ENCODE measurements at regions not wholly inside any gene's neighbourhood (a gene's known extent, or its start where the extent isn't known, plus 50 kb on each side); places are given as distances from the start of the nearest gene placed in this dataset.

GRCh38 chr1:195012995-195013394 lies 1595.2 kb downstream of the KCNT2 start:
- DNase-seq: no peak

- no peak for DNase-seq
Observed at GRCh38 chr1:195005338-195005737, 1602.9 kb downstream of the KCNT2 start.

GRCh38 chr1:194990483-194990882 lies 1617.8 kb downstream of the KCNT2 start:
- DNase-seq: no peak

GRCh38 chr1:194975913-194976312 lies 1632.3 kb downstream of the KCNT2 start:
- no peak for DNase-seq

GRCh38 chr1:194968916-194969315 lies 1639.3 kb downstream of the KCNT2 start:
- no peak for DNase-seq

- DNase-seq: no peak
Observed at GRCh38 chr1:194959795-194960194, 1648.4 kb downstream of the KCNT2 start.

GRCh38 chr1:194952171-194952570 lies 1656.1 kb downstream of the KCNT2 start:
- no peak for DNase-seq

GRCh38 chr1:194950584-194950983 lies 1657.7 kb downstream of the KCNT2 start:
- no peak for DNase-seq

GRCh38 chr1:194940336-194941030 lies 1667.8 kb downstream of the KCNT2 start:
- DNase-seq: no peak

GRCh38 chr1:194935864-194936263 lies 1672.4 kb downstream of the KCNT2 start:
- no peak for DNase-seq

- no peak for DNase-seq
Observed at GRCh38 chr1:194931166-194931565, 1677.1 kb downstream of the KCNT2 start.

GRCh38 chr1:194930132-194930531 lies 1678.1 kb downstream of the KCNT2 start:
- DNase-seq: no peak

- DNase-seq: no peak
Observed at GRCh38 chr1:194929357-194929756, 1678.9 kb downstream of the KCNT2 start.

GRCh38 chr1:194919146-194919545 lies 1689.1 kb downstream of the KCNT2 start:
- no peak for DNase-seq

GRCh38 chr1:194917769-194918168 lies 1690.5 kb downstream of the KCNT2 start:
- DNase-seq: no peak

- no peak for DNase-seq
Observed at GRCh38 chr1:194908643-194909042, 1699.6 kb downstream of the KCNT2 start.

- no peak for DNase-seq
Observed at GRCh38 chr1:194903524-194903923, 1704.7 kb downstream of the KCNT2 start.

GRCh38 chr1:194889310-194889709 lies 1702.9 kb upstream of the B3GALT2 start:
- DNase-seq: no peak

- DNase-seq: no peak
Observed at GRCh38 chr1:194870860-194871259, 1684.4 kb upstream of the B3GALT2 start.

GRCh38 chr1:194866153-194866552 lies 1679.7 kb upstream of the B3GALT2 start:
- no peak for DNase-seq

GRCh38 chr1:194865383-194865782 lies 1679.0 kb upstream of the B3GALT2 start:
- DNase-seq: no peak

- no peak for DNase-seq
Observed at GRCh38 chr1:194862129-194862528, 1675.7 kb upstream of the B3GALT2 start.

GRCh38 chr1:194860248-194861201 lies 1674.1 kb upstream of the B3GALT2 start:
- DNase-seq: no peak
